SK-N-SH (cell line): ENCODE measurements at regions not wholly inside any gene's neighbourhood (a gene's known extent, or its start where the extent isn't known, plus 50 kb on each side); places are given as distances from the start of the nearest gene placed in this dataset.

ENCODE experiments used
- CTCF ChIA-PET: fragments of 300-600, 350-600 bp; formaldehyde crosslinking; extraction: SDS; loops from one replicate; lab custom pipeline; 2021; lab: Yijun Ruan, JAX
- POLR2A ChIA-PET: fragments of 350-600 bp; sonication (Branson Sonifier 250); formaldehyde crosslinking; extraction: SDS; loops from one replicate; lab custom pipeline; 2020; ENCODE audit warnings: antibody characterized with exemption, inconsistent platforms; lab: Yijun Ruan, JAX
- DNase-seq: peaks from one replicate; pipeline ENCODE4 v3.0.0; 2012
- H2AFZ ChIP-seq: fragments of 200-600 bp; sonication (generic); 2 replicates; pipeline ENCODE4 v1.8.1; 2016; ENCODE audit warnings: antibody characterized with exemption, mild to moderate bottlenecking, low read depth
- H3F3A ChIP-seq: fragments of 200-600 bp; sonication (generic); replicated peaks from 2 replicates; pipeline ENCODE3; 2016; ENCODE audit warnings: antibody characterized with exemption, mild to moderate bottlenecking; ENCODE audit not compliant: insufficient read depth
- H3K27ac ChIP-seq, 2 experiments: fragments of 200-500 bp in 1 of 2; fragments of 200-600 bp in 1 of 2; sonication (Bioruptor generic) in 1 of 2; sonication (generic), shearing (Covaris generic) in 1 of 2; 2 replicates each; pipeline versions ENCODE4 v1.5.1 to v1.6.1; 2014 to 2016; ENCODE audit warnings: low read depth in 2 of 2, inconsistent platforms in 1 of 2, low read length in 1 of 2, mild to moderate bottlenecking in 1 of 2, mixed read lengths in 1 of 2
- H3K27me3 ChIP-seq: fragments of 200-600 bp; sonication (generic), shearing (Covaris generic); 2 replicates; pipeline ENCODE4 v1.6.1; 2016; ENCODE audit warnings: mixed run types; ENCODE audit not compliant: insufficient read depth
- H3K36me3 ChIP-seq, 2 experiments: fragments of 200-500 bp in 1 of 2; fragments of 200-600 bp in 1 of 2; sonication (Bioruptor generic) in 1 of 2; sonication (generic) in 1 of 2; replicated peaks in 1 of 2; 2 replicates each; pipeline versions ENCODE3 to v1.5.1; 2014 to 2016; ENCODE audit warnings: low read length in 1 of 2, mild to moderate bottlenecking in 1 of 2; ENCODE audit not compliant: insufficient read depth in 2 of 2, control insufficient read depth in 1 of 2
- H3K4me1 ChIP-seq, 2 experiments: fragments of 200-500 bp in 1 of 2; fragments of 200-600 bp in 1 of 2; sonication (Bioruptor generic) in 1 of 2; sonication (generic), shearing (Covaris generic) in 1 of 2; 2 replicates each; pipeline versions ENCODE4 v1.5.1 to v1.6.1; 2014 to 2016; ENCODE audit warnings: low read depth in 1 of 2, low read length in 1 of 2, mixed run types in 1 of 2; ENCODE audit not compliant: insufficient read depth in 2 of 2, control insufficient read depth in 1 of 2
- H3K4me2 ChIP-seq: fragments of 200-600 bp; sonication (generic), shearing (Covaris generic); 2 replicates; pipeline ENCODE4 v1.6.1; 2017; ENCODE audit warnings: mixed run types
- H3K4me3 ChIP-seq, 2 experiments: fragments of 200-500 bp in 1 of 2; fragments of 200-600 bp in 1 of 2; sonication (Bioruptor generic) in 1 of 2; sonication (generic), shearing (Covaris generic) in 1 of 2; 2 replicates each; pipeline versions ENCODE4 v1.5.1 to v1.8.1; 2014 to 2016; ENCODE audit warnings: low read depth in 2 of 2, inconsistent platforms in 1 of 2, low read length in 1 of 2, mild to moderate bottlenecking in 1 of 2, mixed read lengths in 1 of 2, moderate library complexity in 1 of 2
- H3K79me2 ChIP-seq: fragments of 200-600 bp; sonication (generic); 2 replicates; pipeline ENCODE4 v1.8.1; 2017; ENCODE audit warnings: mild to moderate bottlenecking; ENCODE audit not compliant: insufficient read depth
- H3K9ac ChIP-seq: fragments of 200-600 bp; sonication (generic); 2 replicates; pipeline ENCODE4 v1.6.1; 2017; ENCODE audit warnings: mixed run types
- H3K9me2 ChIP-seq: fragments of 200-600 bp; sonication (generic); 2 replicates; pipeline ENCODE4 v1.6.1; 2017; ENCODE audit warnings: mixed run types
- H3K9me3 ChIP-seq: fragments of 200-600 bp; sonication (generic); 2 replicates; pipeline ENCODE4 v1.6.1; 2017; ENCODE audit warnings: mixed run types, mild to moderate bottlenecking, moderate library complexity
- H4K20me1 ChIP-seq: fragments of 200-600 bp; sonication (generic); 2 replicates; pipeline ENCODE4 v1.6.1; 2017; ENCODE audit warnings: mild to moderate bottlenecking, mixed run types; ENCODE audit not compliant: insufficient read depth
- FOSL2 ChIP-seq: IDR thresholded peaks from 2 replicates; pipeline ENCODE4 v1.4.0; 2012; ENCODE audit warnings: low read depth, mild to moderate bottlenecking, moderate library complexity, borderline replicate concordance
- FOXM1 ChIP-seq: IDR thresholded peaks from 2 replicates; pipeline ENCODE4 v1.4.0; 2012; ENCODE audit warnings: low read depth, mild to moderate bottlenecking
- NRF1 ChIP-seq: IDR thresholded peaks from 2 replicates; pipeline ENCODE4 v1.6.1; 2012; ENCODE audit warnings: low read depth, mild to moderate bottlenecking, low read length
- RCOR1 ChIP-seq: fragments of 150-350 bp; IDR thresholded peaks from 2 replicates; pipeline ENCODE4 v1.6.1; 2017; ENCODE audit warnings: antibody characterized with exemption, low read length
- RFX5 ChIP-seq: IDR thresholded peaks from 2 replicates; pipeline ENCODE4 v1.6.1; 2012; ENCODE audit warnings: mild to moderate bottlenecking, improper control_type of control experiment, low read length
- SIN3A ChIP-seq: IDR thresholded peaks from 2 replicates; pipeline ENCODE4 v1.6.1; 2012; ENCODE audit warnings: low read depth, mild to moderate bottlenecking, low read length, moderate library complexity, borderline replicate concordance
- TEAD4 ChIP-seq: IDR thresholded peaks from 2 replicates; pipeline ENCODE4 v1.4.0; 2012; ENCODE audit warnings: mild to moderate bottlenecking, borderline replicate concordance; ENCODE audit not compliant: insufficient read depth
- WGBS: methylation state at CpG from one replicate; pipeline ENCODE4 v1.1.6; 2017; ENCODE audit warnings: low lambda C conversion rate; 5-methylcytosine and 5-hydroxymethylcytosine counted together
- TF ChIP-seq, protein P1 (sequence below): fragments of 150-350 bp; IDR thresholded peaks from 2 replicates; pipeline ENCODE4 v1.6.1; 2017; ENCODE audit warnings: antibody characterized with exemption, low read length, low read depth, borderline replicate concordance
- TF ChIP-seq, protein P2 (sequence below): IDR thresholded peaks from 2 replicates; pipeline ENCODE4 v1.4.0; 2012; ENCODE audit warnings: low read depth, borderline replicate concordance
- TF ChIP-seq, protein P3 (sequence below): IDR thresholded peaks from 2 replicates; pipeline ENCODE4 v1.4.0; 2012; ENCODE audit warnings: low read depth, borderline replicate concordance
- TF ChIP-seq, protein P4 (sequence below): IDR thresholded peaks from 2 replicates; pipeline ENCODE4 v1.4.0; 2012; ENCODE audit warnings: low read depth
- TF ChIP-seq, protein P5 (sequence below): fragments of 200-600 bp; sonication (generic); IDR thresholded peaks from 2 replicates; pipeline ENCODE4 v1.6.1; 2017; ENCODE audit warnings: antibody characterized with exemption, mild to moderate bottlenecking, moderate library complexity
- TF ChIP-seq, protein P6 (sequence below): fragments of 150-350 bp; IDR thresholded peaks from 2 replicates; pipeline ENCODE4 v1.6.1; 2016; ENCODE audit warnings: mild to moderate bottlenecking, low read depth, low read length

DNA sequence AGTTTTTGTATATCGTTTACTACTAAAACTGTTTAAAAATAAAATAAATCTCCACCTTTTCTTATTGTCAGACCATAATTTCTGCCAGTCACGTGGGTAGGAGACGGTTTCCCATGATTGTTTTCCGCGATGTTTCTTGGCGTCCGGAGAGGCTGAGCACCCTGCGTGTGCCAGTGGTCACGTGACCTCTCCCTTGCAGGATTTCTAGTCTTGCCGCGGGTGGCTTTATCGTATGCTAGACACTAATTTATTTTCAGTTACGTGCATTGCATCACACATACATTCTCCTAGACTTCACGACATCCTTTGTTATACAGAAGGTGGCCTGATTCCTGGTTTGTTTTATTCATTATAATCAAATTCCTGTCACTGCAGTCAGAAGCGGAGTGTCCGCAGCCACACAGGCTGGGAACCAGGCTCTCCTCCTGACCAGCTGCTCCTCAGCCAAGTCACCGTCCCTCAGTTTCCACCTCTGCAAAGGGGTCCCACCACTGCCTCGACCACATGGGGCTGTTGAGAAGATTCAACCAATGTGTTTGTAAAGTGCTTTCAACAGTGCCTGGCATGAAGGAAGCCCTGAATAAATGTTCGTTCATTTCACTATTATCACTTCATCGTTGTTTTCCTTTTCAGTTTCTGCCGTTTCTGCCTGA lies 203.2 kb upstream of the PPP2R2D start (continued):
- TF ChIP-seq, protein P1, sequence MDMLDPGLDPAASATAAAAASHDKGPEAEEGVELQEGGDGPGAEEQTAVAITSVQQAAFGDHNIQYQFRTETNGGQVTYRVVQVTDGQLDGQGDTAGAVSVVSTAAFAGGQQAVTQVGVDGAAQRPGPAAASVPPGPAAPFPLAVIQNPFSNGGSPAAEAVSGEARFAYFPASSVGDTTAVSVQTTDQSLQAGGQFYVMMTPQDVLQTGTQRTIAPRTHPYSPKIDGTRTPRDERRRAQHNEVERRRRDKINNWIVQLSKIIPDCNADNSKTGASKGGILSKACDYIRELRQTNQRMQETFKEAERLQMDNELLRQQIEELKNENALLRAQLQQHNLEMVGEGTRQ, result 0 out of 2 replicates have a peak, but pooled peaks have one; percentile 35
- TF ChIP-seq, protein P2, sequence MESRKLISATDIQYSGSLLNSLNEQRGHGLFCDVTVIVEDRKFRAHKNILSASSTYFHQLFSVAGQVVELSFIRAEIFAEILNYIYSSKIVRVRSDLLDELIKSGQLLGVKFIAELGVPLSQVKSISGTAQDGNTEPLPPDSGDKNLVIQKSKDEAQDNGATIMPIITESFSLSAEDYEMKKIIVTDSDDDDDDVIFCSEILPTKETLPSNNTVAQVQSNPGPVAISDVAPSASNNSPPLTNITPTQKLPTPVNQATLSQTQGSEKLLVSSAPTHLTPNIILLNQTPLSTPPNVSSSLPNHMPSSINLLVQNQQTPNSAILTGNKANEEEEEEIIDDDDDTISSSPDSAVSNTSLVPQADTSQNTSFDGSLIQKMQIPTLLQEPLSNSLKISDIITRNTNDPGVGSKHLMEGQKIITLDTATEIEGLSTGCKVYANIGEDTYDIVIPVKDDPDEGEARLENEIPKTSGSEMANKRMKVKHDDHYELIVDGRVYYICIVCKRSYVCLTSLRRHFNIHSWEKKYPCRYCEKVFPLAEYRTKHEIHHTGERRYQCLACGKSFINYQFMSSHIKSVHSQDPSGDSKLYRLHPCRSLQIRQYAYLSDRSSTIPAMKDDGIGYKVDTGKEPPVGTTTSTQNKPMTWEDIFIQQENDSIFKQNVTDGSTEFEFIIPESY, result no peak
- TF ChIP-seq RCOR1, result no peak
- TF ChIP-seq, protein P3, sequence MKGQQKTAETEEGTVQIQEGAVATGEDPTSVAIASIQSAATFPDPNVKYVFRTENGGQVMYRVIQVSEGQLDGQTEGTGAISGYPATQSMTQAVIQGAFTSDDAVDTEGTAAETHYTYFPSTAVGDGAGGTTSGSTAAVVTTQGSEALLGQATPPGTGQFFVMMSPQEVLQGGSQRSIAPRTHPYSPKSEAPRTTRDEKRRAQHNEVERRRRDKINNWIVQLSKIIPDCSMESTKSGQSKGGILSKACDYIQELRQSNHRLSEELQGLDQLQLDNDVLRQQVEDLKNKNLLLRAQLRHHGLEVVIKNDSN, result peak; percentile 52; the same call in 1 of the 2 replicates
- TF ChIP-seq TEAD4, result no peak
- TF ChIP-seq, protein P4, sequence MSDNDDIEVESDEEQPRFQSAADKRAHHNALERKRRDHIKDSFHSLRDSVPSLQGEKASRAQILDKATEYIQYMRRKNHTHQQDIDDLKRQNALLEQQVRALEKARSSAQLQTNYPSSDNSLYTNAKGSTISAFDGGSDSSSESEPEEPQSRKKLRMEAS, result no peak
- TF ChIP-seq FOSL2, result no peak
- TF ChIP-seq, protein P5, sequence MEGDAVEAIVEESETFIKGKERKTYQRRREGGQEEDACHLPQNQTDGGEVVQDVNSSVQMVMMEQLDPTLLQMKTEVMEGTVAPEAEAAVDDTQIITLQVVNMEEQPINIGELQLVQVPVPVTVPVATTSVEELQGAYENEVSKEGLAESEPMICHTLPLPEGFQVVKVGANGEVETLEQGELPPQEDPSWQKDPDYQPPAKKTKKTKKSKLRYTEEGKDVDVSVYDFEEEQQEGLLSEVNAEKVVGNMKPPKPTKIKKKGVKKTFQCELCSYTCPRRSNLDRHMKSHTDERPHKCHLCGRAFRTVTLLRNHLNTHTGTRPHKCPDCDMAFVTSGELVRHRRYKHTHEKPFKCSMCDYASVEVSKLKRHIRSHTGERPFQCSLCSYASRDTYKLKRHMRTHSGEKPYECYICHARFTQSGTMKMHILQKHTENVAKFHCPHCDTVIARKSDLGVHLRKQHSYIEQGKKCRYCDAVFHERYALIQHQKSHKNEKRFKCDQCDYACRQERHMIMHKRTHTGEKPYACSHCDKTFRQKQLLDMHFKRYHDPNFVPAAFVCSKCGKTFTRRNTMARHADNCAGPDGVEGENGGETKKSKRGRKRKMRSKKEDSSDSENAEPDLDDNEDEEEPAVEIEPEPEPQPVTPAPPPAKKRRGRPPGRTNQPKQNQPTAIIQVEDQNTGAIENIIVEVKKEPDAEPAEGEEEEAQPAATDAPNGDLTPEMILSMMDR, result no peak
- no peak for TF ChIP-seq FOXM1

DNA sequence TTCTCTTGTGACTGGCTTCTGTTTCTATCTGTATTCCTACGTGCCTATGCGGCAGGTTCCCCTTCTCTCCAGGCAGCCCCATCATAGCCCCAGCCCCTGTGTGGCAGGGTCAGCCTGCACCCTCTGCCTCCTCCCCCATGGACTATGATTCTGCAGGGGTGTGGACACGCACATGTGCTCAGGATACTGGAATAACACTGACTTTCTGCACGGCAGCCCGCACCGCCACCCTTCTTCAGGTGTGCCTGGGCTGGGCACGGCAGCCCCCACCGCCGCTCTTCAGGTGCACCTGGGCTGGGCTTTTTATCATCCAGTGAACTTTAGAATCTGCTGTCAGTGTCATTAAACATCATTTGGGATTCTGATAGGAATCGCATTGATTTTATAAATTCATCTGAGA lies 202.6 kb upstream of the PPP2R2D start:
- no peaks in the 10 kb centered on the region for H3F3A ChIP-seq
- TF ChIP-seq SIN3A (no peak), RFX5 (no peak), NRF1 (no peak)
- TF ChIP-seq, protein P6, sequence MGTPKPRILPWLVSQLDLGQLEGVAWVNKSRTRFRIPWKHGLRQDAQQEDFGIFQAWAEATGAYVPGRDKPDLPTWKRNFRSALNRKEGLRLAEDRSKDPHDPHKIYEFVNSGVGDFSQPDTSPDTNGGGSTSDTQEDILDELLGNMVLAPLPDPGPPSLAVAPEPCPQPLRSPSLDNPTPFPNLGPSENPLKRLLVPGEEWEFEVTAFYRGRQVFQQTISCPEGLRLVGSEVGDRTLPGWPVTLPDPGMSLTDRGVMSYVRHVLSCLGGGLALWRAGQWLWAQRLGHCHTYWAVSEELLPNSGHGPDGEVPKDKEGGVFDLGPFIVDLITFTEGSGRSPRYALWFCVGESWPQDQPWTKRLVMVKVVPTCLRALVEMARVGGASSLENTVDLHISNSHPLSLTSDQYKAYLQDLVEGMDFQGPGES, result no peak
- no peak for DNase-seq
- H3K27ac ChIP-seq, result no peak overlapping the region
- ChIA-PET CTCF (interaction anchor here (0.8 kb wide), 1 partner anchor 1570 kb away, joined by 3 read pairs; no protein-coding TSS in a partner anchor), POLR2A (no interaction called here)
- no peak overlapping the region for H2AFZ ChIP-seq
- no peaks in the 10 kb centered on the region for H4K20me1 ChIP-seq
- H3K4me1 ChIP-seq, result peaks cover 0 to 6% of the 10 kb centered on the region in 2 experiments; a peak in 1 of 4 replicates
- WGBS, result 57% methylated on average over 7 of the region's 10 CpGs
- no peaks in the 10 kb centered on the region for H3K36me3 ChIP-seq
- H3K79me2 ChIP-seq, result no peaks in the 10 kb centered on the region
- no peak overlapping the region for H3K9ac ChIP-seq
- H3K4me3 ChIP-seq, result no peak overlapping the region
- no peaks in the 10 kb centered on the region for H3K27me3 ChIP-seq
- no peaks in the 10 kb centered on the region for H3K9me2 ChIP-seq
- H3K4me2 ChIP-seq, result no peak overlapping the region
- no peaks in the 10 kb centered on the region for H3K9me3 ChIP-seq
